ENCODE measurements at regions not wholly inside any gene's neighbourhood (a gene's known extent, or its start where the extent isn't known, plus 50 kb on each side); places are given as distances from the start of the nearest gene placed in this dataset.
"Not testable (repeated sequence)": the region's sequence is repeated elsewhere in the genome, so short reads cannot be mapped to it uniquely, and the experiment has no call there.

DNA sequence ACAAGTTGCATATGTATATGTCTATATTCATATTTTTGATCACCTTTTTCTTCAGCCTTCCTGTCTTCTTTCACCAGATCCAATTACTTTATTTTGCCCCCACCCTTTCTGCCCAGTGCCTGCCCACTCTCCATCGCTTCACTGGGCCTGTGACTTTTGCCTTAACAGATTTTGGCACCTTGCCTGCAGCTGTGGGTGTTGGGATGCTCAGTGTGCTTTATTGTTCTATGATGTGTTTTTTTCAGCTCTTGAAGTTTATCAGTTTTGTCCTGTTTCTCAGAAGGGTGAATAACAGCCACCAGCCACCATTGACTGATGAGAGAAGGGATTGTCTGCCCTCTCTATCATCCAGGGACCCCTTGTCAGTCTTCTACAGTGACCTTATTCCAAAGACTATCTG, 77.2 kb upstream of the GALNT7 start:
- DNase-seq (ENCODE audit: low read depth in 1 of 2, low spot score in 1 of 2) = peak in 1 of 2 donors; percentile 2

GRCh38 chr4:173091958-173092357, 76.7 kb upstream of the GALNT7 start:
- TF ChIP-seq, protein P1, sequence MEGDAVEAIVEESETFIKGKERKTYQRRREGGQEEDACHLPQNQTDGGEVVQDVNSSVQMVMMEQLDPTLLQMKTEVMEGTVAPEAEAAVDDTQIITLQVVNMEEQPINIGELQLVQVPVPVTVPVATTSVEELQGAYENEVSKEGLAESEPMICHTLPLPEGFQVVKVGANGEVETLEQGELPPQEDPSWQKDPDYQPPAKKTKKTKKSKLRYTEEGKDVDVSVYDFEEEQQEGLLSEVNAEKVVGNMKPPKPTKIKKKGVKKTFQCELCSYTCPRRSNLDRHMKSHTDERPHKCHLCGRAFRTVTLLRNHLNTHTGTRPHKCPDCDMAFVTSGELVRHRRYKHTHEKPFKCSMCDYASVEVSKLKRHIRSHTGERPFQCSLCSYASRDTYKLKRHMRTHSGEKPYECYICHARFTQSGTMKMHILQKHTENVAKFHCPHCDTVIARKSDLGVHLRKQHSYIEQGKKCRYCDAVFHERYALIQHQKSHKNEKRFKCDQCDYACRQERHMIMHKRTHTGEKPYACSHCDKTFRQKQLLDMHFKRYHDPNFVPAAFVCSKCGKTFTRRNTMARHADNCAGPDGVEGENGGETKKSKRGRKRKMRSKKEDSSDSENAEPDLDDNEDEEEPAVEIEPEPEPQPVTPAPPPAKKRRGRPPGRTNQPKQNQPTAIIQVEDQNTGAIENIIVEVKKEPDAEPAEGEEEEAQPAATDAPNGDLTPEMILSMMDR (IDR thresholded peaks at IDR 0.05; ENCODE audit: low read depth, low read length) = no peak
- H3K27me3 ChIP-seq = no peaks in the 10 kb centered on the region
- H3K9me3 ChIP-seq (ENCODE audit: low read depth) = no peaks in the 10 kb centered on the region
- no peak overlapping the region for H3K27ac ChIP-seq
- peaks cover 8% of the 10 kb centered on the region for H3K4me1 ChIP-seq (ENCODE audit: low read depth)
- DNase-seq (ENCODE audit: low read depth in 1 of 2, low spot score in 1 of 2) = no peak
- no peak overlapping the region for H3K4me3 ChIP-seq
- H3K36me3 ChIP-seq = no peaks in the 10 kb centered on the region

More for the DNA sequence above, 77.2 kb upstream of the GALNT7 start:
- Histone ChIP-seq H3K36me3 (no peaks in the 10 kb centered on the region), H3K27ac (no peak overlapping the region), H3K9me3 (ENCODE audit: low read depth) (no peaks in the 10 kb centered on the region), H3K4me1 (ENCODE audit: low read depth) (peaks cover 8% of the 10 kb centered on the region), H3K4me3 (no peak overlapping the region), H3K27me3 (no peaks in the 10 kb centered on the region)
- TF ChIP-seq, protein P1 (IDR thresholded peaks at IDR 0.05; ENCODE audit: low read depth, low read length) = no peak

- H3K4me1 ChIP-seq (ENCODE audit: low read depth) = peaks cover 8% of the 10 kb centered on the region
- no peaks in the 10 kb centered on the region for H3K9me3 ChIP-seq (ENCODE audit: low read depth)
- no peak overlapping the region for H3K4me3 ChIP-seq
- no peaks in the 10 kb centered on the region for H3K36me3 ChIP-seq
- no peak for DNase-seq (ENCODE audit: low read depth in 1 of 2, low spot score in 1 of 2)
- H3K27me3 ChIP-seq = no peaks in the 10 kb centered on the region
- TF ChIP-seq, protein P1 (IDR thresholded peaks at IDR 0.05; ENCODE audit: low read depth, low read length) = no peak
- H3K27ac ChIP-seq = no peak overlapping the region
These were observed 75.2 kb upstream of the GALNT7 start for GRCh38 chr4:173093361-173093760.

DNA sequence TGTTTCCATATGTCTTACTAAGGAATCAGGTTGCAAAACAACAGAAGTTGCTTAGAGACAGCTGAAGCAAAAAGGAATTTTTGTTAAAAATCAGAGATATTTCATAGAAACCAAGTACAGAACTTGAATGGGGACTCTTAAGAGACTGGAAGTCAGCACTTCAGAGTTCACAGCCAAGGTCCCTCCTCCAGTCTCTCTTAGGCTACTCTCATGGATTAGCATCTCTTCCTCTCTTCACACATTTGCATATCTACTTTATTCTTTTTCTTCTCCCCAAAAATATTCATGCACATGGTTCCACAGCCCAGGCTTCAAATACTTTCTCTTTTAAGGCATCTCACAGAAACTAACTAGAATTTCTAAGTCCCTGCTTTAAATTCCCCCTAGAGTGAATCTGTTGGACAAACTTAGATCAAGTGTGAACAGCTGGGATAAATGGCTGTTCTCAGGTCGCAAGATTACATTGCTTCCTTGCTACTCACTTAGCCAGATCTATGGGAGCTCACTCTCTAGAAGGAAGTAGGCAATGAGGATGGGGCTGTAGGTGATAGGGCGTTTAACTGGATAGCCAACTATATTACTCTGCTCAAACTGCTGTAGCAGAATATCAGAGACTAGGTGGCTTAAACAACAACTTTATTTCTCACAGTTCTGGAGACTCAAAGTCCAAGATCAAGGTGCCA, 73.7 kb upstream of the GALNT7 start:
- no peaks in the 10 kb centered on the region for H3K27me3 ChIP-seq
- no peaks in the 10 kb centered on the region for H3K9me3 ChIP-seq (ENCODE audit: low read depth)
- TF ChIP-seq, protein P1 (IDR thresholded peaks at IDR 0.05; ENCODE audit: low read depth, low read length) = no peak
- no peak overlapping the region for H3K27ac ChIP-seq
- no peak overlapping the region for H3K4me3 ChIP-seq
- peaks cover 8% of the 10 kb centered on the region for H3K4me1 ChIP-seq (ENCODE audit: low read depth)
- no peak for DNase-seq (ENCODE audit: low read depth in 1 of 2, low spot score in 1 of 2)
- H3K36me3 ChIP-seq = no peaks in the 10 kb centered on the region

DNA sequence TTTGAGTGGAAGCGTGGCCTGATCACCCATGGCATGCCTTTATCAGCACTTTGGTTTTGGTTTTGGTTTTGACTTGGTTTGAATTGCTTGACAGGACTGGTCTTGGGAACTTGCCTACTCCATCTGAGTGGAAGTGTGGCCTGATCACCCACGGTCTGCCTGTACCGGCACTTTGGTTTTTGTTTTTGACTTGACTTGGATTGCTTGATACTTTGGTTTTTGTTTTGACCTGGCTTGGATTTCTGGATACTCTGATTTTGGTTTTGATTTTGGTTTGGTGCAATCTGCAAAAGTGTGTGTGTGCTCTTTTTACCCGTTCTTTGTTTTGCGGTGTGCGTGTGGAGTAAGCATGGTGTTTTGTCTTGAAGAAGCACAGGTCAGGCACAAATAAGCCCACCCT, 69.2 kb upstream of the GALNT7 start:
- not testable (repeated sequence) for H3K4me1 ChIP-seq (ENCODE audit: low read depth); H3K27ac ChIP-seq; H3K4me3 ChIP-seq; H3K36me3 ChIP-seq; H3K9me3 ChIP-seq (ENCODE audit: low read depth); H3K27me3 ChIP-seq; DNase-seq (ENCODE audit: low read depth in 1 of 2, low spot score in 1 of 2)

DNA sequence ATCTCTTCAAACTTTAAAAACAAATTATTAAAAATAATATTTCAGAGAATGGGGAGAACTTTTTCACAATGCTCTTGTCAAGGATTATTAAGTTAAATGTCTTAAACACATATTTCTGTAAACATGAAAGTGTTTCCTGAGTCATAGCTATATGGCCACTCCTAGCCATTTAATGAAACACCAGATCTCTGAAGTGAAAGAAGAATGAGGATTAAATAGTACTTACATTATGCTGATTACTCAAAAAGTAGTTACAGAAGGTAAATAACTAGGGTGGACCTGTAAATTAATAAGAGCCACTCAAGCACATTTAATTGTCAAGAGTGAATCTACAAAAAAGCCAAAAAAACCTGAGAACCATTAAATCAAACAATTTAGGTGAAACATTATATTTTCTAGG, 57.6 kb upstream of the GALNT7 start:
- Histone ChIP-seq H3K9me3 (ENCODE audit: low read depth) (no peaks in the 10 kb centered on the region), H3K36me3 (no peaks in the 10 kb centered on the region), H3K4me1 (ENCODE audit: low read depth) (no peaks in the 10 kb centered on the region), H3K4me3 (no peak overlapping the region), H3K27me3 (no peaks in the 10 kb centered on the region), H3K27ac (no peak overlapping the region)
- no peak for DNase-seq (ENCODE audit: low read depth in 1 of 2, low spot score in 1 of 2)
- TF ChIP-seq, protein P1 (IDR thresholded peaks at IDR 0.05; ENCODE audit: low read depth, low read length) = no peak

- not testable (repeated sequence) for H3K4me1 ChIP-seq (ENCODE audit: low read depth); DNase-seq (ENCODE audit: low read depth in 1 of 2, low spot score in 1 of 2); H3K36me3 ChIP-seq; H3K27me3 ChIP-seq; H3K4me3 ChIP-seq; H3K27ac ChIP-seq; H3K9me3 ChIP-seq (ENCODE audit: low read depth)
These were observed 51.2 kb upstream of the GALNT7 start for GRCh38 chr4:173117430-173117829.

Measured in cardiac muscle cell (in vitro differentiated cells and primary cell).